Activated CD4-positive, CD25-positive, alpha-beta regulatory T cell treated with anti-CD3 and anti-CD28 coated beads, Interleukin-2, amount 50 U/mL, for 24 hours (primary cell): ENCODE measurements at regions not wholly inside any gene's neighbourhood (a gene's known extent, or its start where the extent isn't known, plus 50 kb on each side); places are given as distances from the start of the nearest gene placed in this dataset.
A peak's percentile ranks its signal among the peaks of the same experiment; 100 is the strongest.

Experiments used
- ATAC-seq, 2 donors: fragments of 150-1000 bp; cut with Tn5 transposase; one replicate each; pipeline ENCODE4 v1.10.0; 2021; ENCODE audit warnings: mild to moderate bottlenecking in 1 of 2, moderate library complexity in 1 of 2

DNA sequence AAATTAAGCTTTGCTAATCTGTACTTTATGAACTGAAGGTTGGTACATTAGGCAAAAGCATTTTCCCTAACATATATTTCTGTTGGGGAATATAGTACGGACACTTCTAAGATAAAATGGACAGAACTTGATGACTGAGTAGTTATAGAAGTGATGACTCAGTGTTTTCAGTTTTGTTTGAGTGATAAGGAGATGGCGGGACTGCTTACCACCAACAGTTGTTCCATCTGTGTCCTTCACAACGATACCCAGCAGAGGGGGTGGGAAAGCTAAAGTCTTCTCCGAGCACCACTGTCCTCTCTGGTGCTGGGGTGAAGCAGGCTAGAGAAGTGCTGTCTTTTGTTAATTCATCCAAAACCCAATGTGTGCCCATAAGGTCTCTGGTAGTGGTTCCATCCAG lies 195.8 kb downstream of the CD47 start:
- no peak for ATAC-seq

DNA sequence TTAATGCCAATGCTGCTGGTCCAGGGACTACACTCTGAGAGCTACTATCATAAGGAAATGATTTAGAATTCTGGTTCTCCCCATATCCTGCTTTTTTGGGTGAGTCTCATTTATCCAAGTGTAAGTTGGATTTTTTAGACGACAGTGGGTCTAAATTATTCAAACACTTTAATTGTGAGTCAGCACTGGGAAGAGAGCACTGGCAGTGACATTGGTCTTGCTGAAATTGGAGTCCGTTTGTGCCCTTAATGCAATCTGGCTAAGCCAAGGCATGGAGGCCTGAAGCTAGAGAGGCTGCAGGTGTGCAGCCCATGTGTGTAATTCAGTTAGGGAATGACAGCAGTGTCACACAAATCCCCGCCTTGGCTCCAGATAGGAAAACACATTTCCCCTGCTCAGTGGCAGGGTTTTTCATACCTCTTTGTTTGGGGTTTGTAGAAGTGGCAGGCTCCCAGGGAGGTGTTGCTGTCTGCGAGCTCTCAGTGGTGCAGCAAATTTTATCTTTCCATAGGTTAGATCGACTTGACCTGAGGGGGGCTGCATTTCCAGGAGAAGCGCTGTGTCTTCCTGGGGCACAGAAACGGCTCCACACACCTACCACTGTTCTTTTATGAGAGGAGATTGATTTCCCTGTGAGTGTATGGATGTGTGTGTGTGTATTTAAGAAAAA lies 197.7 kb downstream of the CD47 start:
- ATAC-seq = no peak

DNA sequence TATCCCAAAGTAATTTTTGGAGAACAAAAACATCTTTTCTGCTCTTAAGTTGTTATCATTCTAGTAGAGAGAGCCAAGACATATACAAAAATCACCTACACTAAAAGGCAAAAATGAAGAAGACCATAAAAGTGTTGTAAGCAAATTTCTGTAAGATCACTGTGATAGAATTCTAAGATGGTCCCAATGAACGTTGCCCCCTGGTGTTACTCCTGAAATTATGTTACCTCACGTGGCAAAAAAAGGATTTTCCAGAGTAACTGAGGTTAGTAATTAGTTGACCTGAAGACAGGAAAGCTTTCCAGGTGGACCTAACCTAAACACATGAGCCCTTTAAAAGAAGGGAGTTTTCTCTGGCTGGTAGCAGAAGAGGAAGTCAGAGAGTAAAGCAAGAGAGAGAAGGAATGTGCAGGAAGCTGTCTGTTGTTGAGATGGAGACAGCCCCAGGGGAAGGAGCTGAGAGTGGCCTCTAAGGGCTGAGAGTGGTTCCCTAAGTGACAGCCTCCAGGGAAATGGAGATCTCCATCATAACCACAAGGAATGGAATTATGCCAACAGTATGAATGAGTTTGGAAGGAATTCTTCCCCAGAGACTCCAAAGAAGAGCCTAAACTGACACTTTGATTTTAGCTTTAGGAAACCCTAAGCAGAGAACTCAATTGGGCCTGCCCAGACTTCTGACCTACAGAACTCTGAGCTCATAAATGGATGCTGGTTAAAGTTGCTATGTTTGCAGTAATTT lies 205.9 kb downstream of the CD47 start:
- ATAC-seq = no peak

DNA sequence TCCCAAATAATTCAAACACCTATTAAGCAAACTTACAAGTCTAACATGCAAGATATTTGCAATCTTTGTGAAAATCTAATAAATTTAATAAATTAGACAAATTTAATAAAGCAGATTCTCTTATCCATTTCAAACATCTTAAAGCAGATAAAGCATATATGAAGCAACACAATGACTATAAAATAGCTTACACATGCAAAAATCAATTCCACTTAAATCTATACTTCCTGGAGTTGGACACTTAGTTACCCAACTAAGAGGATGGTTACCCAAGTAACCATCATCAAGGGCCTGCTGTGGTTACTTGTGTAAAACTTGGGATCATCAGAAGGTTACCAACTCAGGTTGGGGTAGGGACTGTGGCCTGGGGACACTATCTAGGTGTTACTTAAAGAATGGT lies 206.8 kb downstream of the CD47 start:
- no peak for ATAC-seq

DNA sequence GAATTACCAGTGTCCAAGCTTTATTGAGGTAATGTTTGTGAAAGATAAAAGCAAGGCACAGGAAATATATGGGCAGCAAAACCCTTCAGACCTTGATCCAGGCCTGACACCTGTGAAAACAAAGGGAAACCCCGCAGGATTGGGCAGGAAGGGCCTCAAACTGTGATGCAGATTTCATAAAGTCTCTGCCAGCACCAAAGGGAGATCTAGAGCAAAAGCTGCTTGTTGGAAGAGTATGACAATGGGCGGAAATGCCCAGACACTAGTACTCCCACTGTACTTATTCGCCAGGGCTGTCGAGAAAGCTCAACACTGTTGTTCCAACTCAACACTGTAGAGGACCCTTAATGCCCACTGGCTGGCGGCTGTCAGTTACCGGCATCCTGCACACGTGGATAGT lies 207.9 kb downstream of the CD47 start:
- no peak for ATAC-seq

DNA sequence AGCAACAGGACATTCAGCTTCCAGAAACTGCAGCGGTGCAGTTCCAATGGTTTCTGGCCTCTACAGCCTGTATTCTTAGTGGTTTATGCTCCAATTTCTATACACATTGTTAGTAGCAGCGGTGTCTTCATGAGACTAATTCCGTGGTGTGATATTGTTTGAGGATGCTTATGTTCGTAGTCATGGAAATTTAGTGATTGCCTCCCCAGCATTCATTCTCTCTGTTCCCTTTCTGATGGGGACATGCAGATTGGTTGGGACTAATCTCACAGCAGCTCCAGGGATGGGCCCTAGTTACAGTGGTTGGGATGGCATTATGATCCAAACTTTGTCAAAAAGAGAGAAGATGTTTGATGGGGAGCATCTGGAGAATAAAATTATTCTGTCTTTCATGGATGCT lies 208.6 kb downstream of the CD47 start:
- ATAC-seq = no peak

DNA sequence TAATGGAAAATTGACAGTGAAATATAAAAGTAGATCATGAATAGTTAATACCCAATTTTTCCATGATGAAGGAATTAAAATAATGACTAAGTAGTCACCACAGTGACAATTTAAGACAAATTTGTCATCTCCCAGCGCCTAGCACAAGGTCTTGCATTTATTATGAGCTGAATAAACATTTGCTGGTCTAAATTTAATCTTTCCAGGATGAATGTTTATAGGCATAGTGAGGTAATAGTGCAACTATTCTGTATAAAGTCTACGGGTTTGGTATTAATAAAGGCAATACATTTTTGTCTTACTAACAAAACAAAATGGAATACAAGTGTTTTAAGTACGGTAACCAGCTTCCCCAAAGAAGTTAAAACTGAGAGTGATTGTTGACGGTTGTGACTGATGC lies 209.3 kb downstream of the CD47 start:
- ATAC-seq = no peak

DNA sequence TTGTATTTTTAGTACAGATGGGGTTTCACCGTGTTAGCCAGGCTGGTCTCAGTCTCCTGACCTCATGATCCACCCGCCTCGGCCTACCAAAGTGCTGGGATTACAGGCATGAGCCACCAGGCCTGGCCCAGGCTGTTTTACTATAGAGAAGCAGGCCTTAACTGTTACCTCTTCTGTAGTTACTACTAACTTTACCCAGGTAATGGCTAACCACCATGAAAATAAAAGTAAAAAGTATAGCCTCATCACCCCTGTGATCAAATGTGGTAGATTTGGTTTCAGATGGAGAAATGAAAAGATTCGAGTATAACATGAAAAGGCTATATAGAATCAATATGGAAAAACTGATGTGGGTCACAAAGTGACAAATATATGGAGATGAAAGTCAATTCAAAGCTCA lies 210.1 kb downstream of the CD47 start:
- ATAC-seq = no peak

DNA sequence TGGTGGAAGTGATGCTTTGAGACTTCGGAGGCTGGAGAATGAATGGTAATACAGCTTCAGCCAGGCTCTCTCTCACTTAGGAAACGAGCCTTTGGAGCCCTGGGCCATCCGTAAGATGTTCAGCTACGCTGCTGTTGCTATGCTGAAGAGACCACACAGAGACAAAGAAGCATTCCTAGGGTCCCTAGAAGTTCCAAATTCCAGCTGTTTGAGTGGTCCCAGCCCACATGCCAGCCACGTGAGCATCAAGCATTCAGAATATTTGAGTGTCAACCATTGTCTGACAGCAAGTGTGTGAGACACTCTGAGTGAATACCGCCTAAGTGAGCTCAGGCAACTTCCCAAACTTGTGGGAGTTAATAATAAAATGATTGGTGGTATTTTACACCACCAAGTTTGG lies 212.9 kb downstream of the CD47 start:
- ATAC-seq = no peak

DNA sequence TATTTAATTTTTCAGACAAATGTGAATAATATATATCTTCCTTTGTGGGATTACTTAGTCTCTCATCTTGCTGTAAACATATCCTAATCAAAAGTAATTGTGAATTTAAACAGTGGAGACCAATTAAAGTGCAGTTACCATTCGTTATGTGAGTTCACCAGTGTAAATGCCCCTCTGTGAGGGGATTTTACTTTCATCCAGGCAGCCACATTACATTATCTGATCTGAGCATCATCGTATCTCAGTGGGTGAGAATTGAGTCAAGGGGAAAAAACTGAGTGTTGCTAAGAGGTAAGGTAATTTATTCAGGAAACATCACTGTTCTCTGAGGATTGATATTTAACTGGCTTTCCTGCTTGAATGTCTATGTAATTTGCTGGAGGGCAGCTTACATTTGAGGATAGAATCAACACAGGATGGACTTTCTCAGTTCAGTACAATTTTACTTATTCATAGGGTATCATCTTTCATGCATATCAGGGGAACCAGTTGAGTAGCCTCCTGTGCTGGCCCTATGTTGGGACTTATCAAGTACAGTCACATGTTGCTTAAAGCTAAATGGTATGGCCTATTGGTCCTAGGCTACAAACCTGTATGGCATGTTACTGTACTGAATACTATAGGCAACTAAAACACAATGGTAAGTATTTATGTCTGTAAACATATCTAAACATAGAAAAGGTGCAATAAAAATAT lies 219.7 kb downstream of the CD47 start:
- ATAC-seq = peak; percentile 44 to 62

DNA sequence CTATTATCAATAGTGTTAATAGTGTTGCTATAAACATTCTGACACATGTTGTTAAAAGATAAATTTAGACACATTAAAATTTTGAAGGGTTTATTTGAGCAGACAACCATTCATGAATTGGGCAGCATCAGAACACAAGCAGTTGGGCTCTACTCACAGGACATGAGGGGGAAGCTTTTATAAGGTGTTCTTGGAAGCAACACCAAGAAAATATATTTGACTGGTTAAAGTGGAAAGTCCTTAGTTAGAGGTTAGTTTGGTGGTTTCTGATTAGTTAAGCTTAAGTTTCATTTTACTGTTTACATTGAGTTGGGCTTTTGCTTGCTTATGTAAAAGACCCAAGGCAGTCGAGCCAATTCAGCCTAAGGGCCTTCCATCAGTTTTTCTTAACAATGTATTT lies 220.7 kb downstream of the CD47 start:
- no peak for ATAC-seq

DNA sequence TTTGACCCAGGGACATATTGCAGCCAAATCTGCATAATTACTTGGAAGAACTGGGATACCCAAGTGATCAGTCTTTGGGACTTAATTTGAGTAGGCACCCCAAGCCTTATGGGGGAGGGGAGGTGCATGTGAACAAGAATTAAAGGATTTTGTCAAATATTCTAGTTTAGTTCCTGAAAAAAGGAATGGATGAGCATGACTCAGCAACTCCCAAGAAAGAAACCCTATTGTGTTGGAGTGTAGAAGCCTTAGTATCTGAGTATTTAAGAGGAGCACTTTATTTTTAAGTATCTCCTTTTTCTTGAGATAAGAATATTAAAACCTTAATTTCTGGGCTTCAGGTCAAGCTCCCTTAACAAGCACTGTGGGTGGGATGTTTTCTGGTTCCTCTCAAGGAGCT lies 222.4 kb downstream of the CD47 start:
- no peak for ATAC-seq

DNA sequence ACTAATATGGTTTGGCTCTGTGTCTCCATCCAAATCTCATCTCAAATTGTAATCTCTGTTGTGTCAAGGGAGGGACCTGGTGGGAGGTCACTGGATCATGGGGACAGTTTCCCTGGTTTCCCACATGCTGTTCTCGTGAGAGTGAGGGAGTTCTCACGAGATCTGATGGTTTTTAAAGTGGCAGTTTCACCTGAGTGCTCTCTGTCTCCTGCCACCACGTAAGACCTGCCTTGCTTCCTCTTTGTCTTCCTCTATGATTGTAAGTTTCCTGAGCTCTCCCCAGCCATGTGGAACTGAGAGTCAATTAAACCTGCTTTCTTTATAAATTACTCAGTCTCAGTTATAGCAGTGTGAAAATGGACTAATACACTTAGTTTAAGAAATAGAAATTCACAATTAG lies 228.9 kb downstream of the CD47 start:
- ATAC-seq = peak; percentile 21 to 45

DNA sequence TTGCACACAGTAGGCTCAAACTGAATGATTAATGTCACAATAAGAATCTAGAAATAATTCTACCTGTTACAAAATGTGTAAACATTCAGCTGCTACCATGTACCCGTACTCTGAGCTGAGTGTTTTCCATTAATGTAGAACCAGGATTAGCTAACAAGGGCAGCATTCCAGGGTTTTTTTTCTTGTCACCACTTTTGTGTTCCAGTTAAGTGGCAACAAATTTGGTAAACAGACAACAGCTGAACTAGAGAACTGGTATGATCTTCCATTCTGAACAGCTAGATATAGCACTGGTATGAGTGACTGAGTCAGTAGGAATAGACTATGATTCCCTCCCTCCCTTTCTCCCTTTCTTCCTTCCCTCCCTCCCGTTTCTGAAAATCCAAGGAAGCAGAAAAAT lies 229.4 kb downstream of the CD47 start:
- no peak for ATAC-seq
